Cardiac septum (tissue), 1 donor: ENCODE measurements at regions not wholly inside any gene's neighbourhood (a gene's known extent, or its start where the extent isn't known, plus 50 kb on each side); places are given as distances from the start of the nearest gene placed in this dataset.

ENCODE experiments used
- DNase-seq: peaks from one replicate; pipeline ENCODE4 v3.0.0-alpha.2; 2020; ENCODE audit warnings: low spot score
- intact Hi-C: fragments of 100-400 bp; cut with DNase I; formaldehyde crosslinking; loops from one replicate; pipeline ENCODE4 v1.14.0; 2022
- donor health status: DM: no; HTN: no; CAD: no.

DNA sequence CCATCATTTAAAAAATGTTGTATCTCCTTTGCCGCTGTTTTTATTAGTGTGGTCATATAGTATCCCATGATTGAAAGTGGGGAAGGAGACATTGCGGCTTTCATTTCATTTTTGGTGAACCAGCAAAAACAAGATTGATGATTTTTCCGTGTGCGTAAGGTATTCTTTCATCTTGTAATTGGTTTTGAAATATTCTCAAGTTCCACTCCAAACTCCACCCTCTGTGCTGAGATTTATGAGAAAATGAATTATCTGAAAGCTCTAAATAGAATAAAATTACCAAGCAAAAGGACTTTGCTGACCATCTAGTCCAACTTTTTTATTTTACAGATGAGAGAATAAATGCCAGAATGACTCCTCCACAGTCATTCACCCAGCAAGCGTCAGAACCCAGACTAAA is 103.1 kb upstream of the MPDZ start:
- DNase-seq = no peak
- intact Hi-C loops = no loop called here

DNA sequence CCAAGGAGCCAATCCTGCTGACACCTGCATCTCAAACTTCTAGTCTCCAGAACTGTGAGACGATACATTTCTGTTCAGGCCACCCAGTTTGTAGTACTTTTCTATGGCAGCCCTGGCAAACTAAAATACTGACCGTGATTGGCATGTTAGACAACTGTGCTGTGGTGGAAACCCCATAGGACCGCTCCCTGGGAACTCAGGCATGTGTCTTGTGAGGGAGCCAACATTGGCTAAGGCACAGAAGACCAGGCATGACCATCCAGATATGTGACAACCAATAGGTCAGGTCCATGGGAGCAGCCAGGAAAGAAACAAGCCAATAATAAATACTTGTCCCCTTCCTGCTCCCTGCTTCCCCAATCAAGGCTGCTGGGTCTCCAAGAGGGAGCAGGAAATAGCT is 101.4 kb upstream of the MPDZ start:
- intact Hi-C loops = no loop called here
- DNase-seq = no peak

DNA sequence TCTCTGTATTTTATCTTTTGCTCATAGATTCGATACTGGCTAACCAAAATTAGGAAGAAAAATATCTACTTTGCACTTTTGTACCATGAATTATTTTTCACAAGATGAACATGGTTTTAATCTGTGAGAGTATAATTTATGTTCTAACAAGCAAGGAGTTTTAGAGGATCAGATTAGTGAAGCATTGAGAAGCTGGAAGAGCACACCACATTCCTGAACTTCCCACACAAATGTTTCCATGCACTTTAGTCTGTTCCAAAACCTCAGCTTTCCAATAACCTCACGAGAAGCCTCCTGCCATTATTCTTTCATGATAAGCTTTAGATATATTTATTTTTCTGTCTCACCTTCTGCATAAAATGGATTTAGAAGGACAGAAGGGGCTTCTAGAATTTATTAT is 98.7 kb upstream of the MPDZ start:
- intact Hi-C loops = no loop called here
- no peak for DNase-seq

DNA sequence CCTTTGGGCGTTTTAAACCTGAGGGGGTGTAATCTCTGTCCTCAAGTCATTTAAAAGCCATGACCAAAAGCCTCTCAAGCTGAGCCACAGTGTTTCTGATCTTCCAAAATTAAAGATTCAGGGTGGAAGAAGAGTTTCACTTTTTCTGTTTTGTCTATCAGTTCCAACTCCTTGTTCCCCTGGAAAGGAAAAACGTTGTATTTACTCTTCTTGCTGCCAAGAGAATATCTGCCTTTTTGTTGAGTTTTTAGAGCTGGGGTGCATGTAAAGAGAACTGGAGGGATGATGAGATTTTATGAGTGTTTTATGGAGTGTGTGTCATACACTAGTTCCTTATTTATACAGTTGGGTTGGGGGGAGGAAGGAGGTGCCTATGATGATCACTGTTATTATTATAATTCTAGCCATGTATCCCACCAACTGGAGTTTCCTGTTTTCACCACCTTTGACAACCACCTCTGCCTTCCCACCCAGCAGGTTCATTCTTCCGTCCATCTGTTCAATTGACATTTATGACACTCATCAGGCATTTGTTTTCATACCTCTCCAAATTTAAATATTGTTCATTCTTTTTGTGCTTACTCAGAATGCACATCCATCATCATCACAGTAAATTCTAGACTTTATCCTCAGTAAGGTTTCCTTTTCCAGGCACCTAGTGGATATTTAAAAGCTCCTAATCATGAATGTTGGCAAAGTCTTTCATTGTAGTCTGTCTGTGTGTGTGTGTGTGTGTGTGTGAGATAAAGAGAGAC is 97.9 kb upstream of the MPDZ start:
- DNase-seq = no peak

DNA sequence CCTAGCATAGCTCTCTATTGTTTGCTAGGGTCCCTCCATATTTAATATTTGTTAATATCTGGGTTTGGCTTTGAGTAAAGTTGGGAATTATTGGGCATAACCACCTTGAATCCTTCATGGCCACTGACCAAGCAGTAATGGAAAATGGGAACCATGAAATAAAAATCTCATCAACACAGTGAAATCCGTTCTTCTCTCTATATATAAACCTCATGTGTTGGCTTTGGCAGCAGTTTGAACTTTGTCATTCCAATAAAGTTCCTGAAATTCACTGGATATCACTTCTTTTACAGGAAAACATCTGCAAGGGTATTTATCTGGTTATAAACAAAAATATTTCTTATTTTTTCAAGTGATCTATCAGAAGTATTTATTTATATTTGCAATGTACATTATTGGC is 93.0 kb upstream of the MPDZ start:
- DNase-seq = no peak
- intact Hi-C loops = no loop called here

More for the DNA sequence above, 97.9 kb upstream of the MPDZ start:
- intact Hi-C loops = no loop called here

DNA sequence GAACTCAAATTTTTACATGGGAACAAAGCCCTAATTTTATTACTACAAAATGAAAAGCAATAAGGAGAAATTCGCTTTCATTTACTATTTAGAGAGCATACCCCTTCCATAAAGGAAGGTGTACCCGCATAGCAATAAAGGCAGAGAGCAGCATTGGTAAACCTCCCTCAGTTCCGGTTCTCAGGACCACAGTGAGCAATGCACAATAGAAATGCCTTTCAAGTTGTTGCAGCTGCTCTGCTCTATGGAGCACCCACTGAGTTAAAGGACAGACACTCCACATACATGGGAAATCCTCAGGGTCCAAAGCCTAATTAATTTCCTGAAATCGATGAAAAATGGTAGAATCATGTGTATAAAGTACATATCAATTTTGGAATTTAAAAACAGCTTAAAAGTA is 89.9 kb upstream of the MPDZ start:
- intact Hi-C loops = no loop called here
- DNase-seq = no peak

DNA sequence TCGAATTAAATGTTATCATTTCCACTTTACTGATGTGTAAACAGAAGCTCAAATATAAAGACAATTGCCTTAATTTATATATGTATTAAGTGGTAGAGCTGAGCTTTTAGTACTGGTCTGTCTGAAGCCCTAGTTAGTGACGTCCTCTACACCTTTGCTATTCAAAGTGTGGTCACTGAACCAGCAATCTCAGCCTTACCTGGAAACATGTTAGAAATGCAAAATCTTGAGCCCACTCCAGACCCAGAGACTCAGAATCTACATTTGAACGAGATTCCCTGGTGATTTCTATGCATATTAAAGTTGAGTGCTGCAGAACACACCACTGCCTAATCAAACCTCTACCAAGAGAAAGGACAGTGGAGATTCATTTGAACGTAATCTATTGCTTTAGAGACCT is 88.3 kb upstream of the MPDZ start:
- DNase-seq = no peak
- intact Hi-C loops = no loop called here

DNA sequence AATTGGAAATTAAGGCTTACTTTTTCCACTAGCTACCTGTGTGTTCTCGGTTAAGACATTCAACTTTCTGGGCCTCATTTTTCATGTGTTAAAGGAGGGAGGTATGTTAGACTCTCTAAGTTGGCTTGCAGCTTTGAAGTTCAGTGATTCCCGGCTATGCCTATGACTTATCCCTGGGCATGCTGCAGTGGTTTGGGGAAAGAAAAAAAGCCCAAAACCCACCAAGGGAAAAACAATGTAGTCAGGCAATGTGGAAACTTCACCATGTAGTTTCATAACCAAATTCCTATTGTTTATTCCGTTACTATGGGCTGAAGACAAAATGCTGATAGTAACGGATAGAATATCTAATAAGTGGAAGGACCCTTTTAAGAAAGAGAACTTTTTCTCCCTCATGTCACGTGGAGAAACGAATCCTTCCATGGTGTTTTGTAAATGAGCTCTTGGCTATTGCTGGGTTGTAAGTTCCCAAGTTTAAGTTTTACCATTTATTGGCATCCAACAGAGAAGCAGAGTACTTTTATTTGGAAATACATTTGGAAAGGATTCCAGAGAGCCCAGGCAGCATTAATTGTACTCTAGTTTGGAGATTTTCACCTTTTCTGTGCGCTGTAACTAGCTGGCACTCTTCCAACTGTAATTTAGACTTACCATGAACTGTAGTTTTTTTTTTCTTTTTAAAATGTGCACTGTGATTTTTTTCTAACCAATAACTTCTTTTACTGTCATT is 84.9 kb upstream of the MPDZ start:
- DNase-seq = no peak
- intact Hi-C loops = no loop called here

DNA sequence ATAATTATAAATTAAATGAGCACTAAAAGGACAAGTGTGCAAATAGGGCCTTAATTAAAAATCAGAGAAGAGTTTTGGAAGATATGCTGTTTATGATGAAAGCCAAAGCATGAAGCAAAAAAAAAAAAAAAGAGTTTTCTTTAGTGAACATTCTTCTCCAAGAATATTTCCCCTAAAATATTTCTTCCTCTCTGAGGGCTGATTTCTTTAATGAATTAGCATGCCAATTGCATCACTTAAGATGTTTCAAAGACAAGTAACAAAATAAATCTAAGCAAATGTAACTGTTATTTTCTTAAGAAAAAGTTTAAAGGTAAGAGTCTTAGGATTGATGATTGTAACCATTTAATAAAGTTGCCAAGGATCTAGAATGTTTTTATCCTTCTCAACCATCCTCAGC is 81.6 kb upstream of the MPDZ start:
- DNase-seq = no peak
- intact Hi-C loops = no loop called here

DNA sequence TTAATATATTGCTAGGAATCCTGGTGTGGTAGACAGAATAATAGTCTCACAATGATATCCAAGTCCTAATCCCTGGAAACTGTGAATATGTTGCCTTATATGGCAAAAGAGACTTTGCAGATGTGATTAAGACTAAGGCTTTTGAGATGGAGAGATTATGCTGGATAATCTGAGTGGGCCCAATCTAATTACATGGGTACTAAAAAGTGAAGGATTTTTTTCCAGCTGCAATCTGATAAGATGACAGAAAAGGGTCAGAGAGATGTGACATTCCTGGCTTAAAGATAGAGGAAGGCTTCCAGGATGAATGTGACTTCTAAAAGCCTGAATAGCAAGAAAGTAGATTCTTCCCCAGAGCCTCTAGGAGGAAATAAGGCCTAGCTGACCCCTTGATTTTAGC is 80.7 kb upstream of the MPDZ start:
- intact Hi-C loops = no loop called here

DNA sequence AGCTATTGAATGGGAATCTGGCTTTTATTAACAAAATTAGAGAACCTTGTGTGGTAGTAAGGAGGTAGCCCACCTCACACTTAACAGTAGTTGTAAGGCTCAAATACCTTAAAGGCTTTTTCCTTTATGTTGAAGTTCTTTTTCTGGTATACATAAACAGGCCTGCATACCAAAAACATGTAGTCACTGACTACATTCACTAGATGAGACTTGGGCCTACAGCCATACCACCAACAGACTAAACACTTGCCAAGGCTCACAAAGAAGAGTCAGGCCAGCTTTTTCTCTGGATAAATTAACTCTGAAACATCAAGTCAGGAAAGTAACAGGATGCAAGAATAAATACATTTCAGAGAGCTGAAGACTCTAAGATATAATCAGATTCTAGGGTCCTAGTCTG is 78.6 kb upstream of the MPDZ start:
- intact Hi-C loops = loop anchor here (10.0 kb wide), 1 partner anchor 207 kb away; no protein-coding TSS in a partner anchor
- no peak for DNase-seq

More for the DNA sequence above, 80.7 kb upstream of the MPDZ start:
- DNase-seq = no peak

DNA sequence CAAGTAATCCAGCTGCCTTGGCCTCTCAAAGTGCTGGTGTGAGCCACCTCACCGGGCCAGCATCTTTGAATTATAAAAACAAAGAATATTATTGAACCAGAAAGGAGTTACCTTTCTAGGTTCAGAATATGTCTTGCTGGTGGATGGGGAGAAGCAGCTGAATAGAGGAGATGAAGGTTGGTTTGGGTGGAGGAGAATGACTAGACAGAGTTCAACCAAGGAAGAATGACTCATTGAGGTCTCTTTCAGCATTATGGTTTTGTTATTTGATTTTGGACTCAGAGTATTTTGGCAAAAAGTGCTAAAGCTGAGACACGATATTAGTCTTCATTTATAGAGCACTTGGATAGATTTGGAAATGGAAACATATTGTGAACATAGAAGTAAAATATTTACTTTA is 75.2 kb upstream of the MPDZ start:
- intact Hi-C loops = loop anchor here (5.0 to 10.0 kb wide), 3 partner anchors 73 to 1048 kb away; no protein-coding TSS in a partner anchor
- no peak for DNase-seq

DNA sequence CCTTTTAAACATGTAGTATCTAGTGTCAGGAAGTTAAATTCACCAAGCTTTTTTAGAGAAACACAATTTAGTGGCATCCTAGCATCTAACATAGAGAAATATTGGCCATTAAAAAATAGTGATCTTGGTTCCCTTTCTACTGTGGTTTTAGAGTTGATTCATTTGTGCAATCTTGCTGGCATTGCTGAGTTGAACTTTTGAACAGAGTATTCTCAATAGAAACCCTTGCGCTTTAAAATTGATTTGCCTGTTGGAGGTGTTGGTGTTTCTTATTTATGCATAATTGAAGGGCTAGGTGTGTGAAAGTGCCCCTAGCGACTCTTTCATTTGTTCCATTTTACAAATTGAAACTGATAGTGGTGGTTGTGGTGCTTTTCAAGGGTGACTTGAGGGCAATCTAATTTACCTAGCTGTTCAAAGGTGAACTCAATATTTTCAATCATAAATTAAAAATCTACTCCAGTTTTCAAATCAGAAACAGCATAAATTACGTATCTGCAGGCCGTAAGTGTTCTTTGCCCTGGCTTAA is 73.0 kb upstream of the MPDZ start:
- intact Hi-C loops = loop anchor here (5.0 to 10.0 kb wide), 3 partner anchors 75 to 1050 kb away; no protein-coding TSS in a partner anchor
- DNase-seq = no peak

DNA sequence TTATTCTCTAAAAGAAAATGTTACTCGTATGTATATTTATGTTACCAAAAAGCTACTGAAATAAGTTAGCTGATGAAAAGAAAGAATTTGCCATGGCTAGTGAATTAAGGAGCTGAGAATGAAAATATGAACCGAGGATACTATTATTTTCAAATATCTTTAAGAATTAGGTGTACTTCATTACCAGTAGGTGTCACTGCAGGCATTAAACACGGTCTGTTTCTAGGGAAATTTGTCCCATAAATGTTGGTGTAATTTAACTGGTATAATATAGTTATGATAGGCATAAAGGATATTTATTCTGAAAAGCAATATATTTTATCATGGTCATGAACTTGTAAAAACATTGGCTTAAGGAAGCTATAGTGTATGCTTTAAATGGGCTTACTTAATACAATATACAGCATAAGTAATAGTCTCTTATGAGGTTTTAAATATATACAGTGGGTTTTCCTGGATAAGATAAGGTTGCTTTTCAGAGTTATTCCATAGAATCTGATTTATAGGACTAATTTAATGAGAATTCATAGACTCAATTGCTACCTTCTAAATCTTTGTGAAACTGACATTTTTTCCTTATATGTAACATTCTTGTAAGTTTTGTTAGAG is 72.4 kb upstream of the MPDZ start:
- intact Hi-C loops = loop anchor here (5.0 to 10.0 kb wide), 3 partner anchors 75 to 1050 kb away; no protein-coding TSS in a partner anchor
- DNase-seq = no peak

DNA sequence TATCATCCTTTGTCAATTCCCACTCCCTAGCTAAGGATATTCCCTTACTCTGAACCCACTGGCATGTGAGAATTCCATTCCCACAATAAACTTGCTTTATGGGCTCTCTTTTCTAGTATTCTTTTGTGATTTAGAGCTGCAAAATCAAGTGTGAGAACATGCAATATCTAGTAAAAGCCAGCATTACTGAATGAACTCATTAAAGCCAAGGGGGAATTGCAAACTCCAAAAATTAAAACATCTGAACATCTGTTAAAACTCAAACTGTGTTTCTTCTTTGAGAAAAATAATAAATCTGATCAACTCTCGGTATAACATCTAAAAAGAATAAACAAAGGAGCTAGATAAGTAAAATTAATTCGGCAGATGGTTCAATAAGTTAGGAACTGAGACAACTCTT is 53.1 kb upstream of the MPDZ start:
- intact Hi-C loops = loop anchor here (10.0 kb wide), 1 partner anchor 118 kb away; no protein-coding TSS in a partner anchor

DNA sequence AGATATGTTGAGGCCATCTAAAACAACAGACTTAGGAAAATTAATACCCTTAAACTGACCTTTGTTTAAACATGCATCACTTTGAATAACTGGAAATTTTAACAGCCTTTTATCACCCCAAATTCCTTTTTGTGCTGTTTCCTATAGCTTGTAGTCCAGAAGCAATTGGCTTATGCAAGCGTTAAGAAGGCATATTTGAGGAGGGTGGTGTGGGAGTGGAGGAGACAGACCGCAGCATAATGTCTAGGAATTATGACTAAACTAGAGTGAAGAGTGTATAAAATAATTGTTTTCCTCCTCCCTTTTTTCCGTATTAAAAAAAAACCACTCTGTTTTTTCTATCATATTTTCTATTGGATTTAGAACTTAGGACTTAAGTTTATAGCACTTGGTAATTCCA is 51.8 kb upstream of the MPDZ start:
- intact Hi-C loops = loop anchor here (10.0 kb wide), 1 partner anchor 117 kb away; no protein-coding TSS in a partner anchor
- DNase-seq = no peak

More for the DNA sequence above, 53.1 kb upstream of the MPDZ start:
- no peak for DNase-seq

DNA sequence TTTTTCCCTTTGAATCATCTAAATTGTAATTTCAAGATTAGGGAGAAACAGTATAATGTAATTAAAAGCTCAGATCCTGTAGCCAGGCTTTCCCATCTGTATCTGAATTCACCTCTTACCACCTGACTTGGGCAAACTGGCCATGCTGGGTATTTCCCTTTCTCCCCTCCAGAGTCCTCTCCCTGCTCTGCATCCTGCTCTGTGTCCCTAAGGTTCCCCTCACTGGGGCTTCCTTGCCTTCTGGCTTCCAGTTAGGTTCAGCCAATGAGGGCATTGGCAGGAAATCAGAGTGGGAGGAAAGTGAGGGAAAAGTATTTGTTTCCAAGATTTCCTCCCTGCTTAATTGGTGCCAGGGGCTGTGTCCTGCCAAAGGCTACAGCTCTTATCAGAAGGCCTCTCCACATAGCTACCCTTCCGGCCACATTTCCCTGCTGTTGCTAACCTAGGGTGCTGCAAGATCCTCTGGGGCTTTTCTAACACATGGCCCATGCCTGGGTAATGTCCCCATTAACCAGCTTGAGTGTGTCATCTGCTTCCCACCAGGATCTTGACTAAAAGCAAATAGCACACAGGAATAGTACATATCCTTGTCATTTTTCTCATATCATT is 51.0 kb upstream of the MPDZ start:
- peak; percentile 77 for DNase-seq
- intact Hi-C loops = loop anchor here (10.0 kb wide), 1 partner anchor 116 kb away; no protein-coding TSS in a partner anchor
